Parathyroid adenoma (tissue), 2 donors: ENCODE measurements at regions not wholly inside any gene's neighbourhood (a gene's known extent, or its start where the extent isn't known, plus 50 kb on each side); places are given as distances from the start of the nearest gene placed in this dataset.

Experiments used
- H2AFZ ChIP-seq: fragments of 300-600 bp; sonication (generic); one replicate; pipeline ENCODE4 v1.7.0; 2017; ENCODE audit warnings: antibody characterized with exemption, mild to moderate bottlenecking
- H3K27ac ChIP-seq: fragments of 300-600 bp; sonication (generic); one replicate; pipeline ENCODE4 v1.7.0; 2017
- H3K27me3 ChIP-seq: fragments of 300-600 bp; sonication (generic); one replicate; pipeline ENCODE4 v1.7.0; 2017; ENCODE audit warnings: low read length; ENCODE audit not compliant: control insufficient read depth, insufficient read depth
- H3K36me3 ChIP-seq: fragments of 300-600 bp; sonication (generic); one replicate; pipeline ENCODE4 v1.7.0; 2017; ENCODE audit warnings: low read length; ENCODE audit not compliant: control insufficient read depth, insufficient read depth
- H3K4me1 ChIP-seq: fragments of 300-600 bp; sonication (generic); one replicate; pipeline ENCODE4 v1.7.0; 2017; ENCODE audit warnings: control low read depth
- H3K4me2 ChIP-seq: fragments of 300-600 bp; sonication (generic); one replicate; pipeline ENCODE4 v1.7.0; 2017; ENCODE audit warnings: low read length
- H3K4me3 ChIP-seq: fragments of 300-600 bp; sonication (generic); one replicate; pipeline ENCODE4 v1.7.0; 2017; ENCODE audit warnings: low read depth, low read length
- H3K79me2 ChIP-seq: fragments of 300-600 bp; sonication (generic); one replicate; pipeline ENCODE4 v1.7.0; 2017; ENCODE audit warnings: control low read depth
- H3K9ac ChIP-seq: fragments of 300-600 bp; sonication (generic); one replicate; pipeline ENCODE4 v1.7.0; 2017; ENCODE audit warnings: mild to moderate bottlenecking
- H3K9me3 ChIP-seq: fragments of 300-600 bp; sonication (generic); one replicate; pipeline ENCODE4 v1.7.0; 2017; ENCODE audit warnings: low read length; ENCODE audit not compliant: control insufficient read depth
- TF ChIP-seq, protein P1 (sequence below): fragments of 300-600 bp; sonication (generic); IDR thresholded peaks from one replicate; pipeline ENCODE4 v1.7.0; 2017; ENCODE audit warnings: antibody characterized with exemption, mild to moderate bottlenecking
- donor health status: primary hyperparathyroidism.

DNA sequence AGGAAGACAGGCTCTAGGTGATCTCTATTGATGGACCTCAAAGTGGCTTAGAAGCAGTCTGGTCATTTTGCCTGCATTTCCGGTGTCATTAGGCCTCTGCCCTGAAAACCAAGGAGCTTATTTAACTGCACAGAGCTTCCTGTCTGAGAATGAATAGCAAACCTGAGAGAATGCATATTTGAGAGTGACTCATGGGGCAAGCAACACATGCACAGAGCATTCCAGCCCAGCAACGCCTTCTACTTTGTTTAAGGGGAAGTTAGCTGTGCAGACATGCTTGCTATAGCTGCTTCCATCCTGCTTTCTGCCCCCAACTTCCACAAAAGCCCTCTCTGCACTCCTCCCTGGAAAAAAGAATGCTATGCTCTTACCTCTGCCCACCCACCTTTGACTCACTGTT lies 232.8 kb downstream of the GRB14 start:
- peak overlapping the region; percentile 31 for H2AFZ ChIP-seq

DNA sequence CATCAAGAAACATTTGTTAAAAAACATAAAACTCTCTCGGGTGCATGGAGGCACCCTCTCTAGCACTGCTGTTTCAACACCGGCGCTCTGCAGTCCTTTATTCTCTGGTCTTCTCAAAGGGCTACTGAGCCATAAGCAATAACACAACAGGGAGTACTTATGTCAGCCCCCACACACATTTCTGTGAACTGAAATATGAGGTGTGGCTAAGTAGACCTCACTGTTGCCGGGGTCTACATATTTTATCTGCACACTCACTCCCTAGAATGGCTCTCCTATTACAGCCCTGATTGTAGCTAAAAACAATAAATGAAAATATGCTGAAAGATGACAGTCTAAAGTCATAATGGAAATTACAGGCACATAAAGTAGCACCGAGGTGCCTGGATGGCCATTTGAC lies 235.1 kb downstream of the GRB14 start:
- no peaks in the 10 kb centered on the region for H3K4me1 ChIP-seq

More for the DNA sequence above, 232.8 kb downstream of the GRB14 start:
- TF ChIP-seq, protein P1, sequence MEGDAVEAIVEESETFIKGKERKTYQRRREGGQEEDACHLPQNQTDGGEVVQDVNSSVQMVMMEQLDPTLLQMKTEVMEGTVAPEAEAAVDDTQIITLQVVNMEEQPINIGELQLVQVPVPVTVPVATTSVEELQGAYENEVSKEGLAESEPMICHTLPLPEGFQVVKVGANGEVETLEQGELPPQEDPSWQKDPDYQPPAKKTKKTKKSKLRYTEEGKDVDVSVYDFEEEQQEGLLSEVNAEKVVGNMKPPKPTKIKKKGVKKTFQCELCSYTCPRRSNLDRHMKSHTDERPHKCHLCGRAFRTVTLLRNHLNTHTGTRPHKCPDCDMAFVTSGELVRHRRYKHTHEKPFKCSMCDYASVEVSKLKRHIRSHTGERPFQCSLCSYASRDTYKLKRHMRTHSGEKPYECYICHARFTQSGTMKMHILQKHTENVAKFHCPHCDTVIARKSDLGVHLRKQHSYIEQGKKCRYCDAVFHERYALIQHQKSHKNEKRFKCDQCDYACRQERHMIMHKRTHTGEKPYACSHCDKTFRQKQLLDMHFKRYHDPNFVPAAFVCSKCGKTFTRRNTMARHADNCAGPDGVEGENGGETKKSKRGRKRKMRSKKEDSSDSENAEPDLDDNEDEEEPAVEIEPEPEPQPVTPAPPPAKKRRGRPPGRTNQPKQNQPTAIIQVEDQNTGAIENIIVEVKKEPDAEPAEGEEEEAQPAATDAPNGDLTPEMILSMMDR: no peak
- Histone ChIP-seq H3K9me3 (no peaks in the 10 kb centered on the region), H3K4me2 (no peak overlapping the region), H3K36me3 (no peaks in the 10 kb centered on the region), H3K4me3 (no peak overlapping the region), H3K27me3 (no peaks in the 10 kb centered on the region), H3K27ac (no peak overlapping the region), H3K9ac (no peak overlapping the region), H3K4me1 (no peaks in the 10 kb centered on the region), H3K79me2 (no peaks in the 10 kb centered on the region)

GRCh38 chr2:164384434-164384833 lies 236.8 kb downstream of the GRB14 start:
- Histone ChIP-seq H3K9me3 (no peaks in the 10 kb centered on the region), H3K9ac (no peak overlapping the region), H2AFZ (no peak overlapping the region), H3K36me3 (no peaks in the 10 kb centered on the region), H3K4me1 (no peaks in the 10 kb centered on the region), H3K4me3 (no peak overlapping the region), H3K27me3 (no peaks in the 10 kb centered on the region), H3K27ac (no peak overlapping the region), H3K79me2 (no peaks in the 10 kb centered on the region), H3K4me2 (no peak overlapping the region)
- TF ChIP-seq, protein P1: no peak

More for the DNA sequence above, 235.1 kb downstream of the GRB14 start:
- Histone ChIP-seq H3K9me3 (no peaks in the 10 kb centered on the region), H3K4me2 (no peak overlapping the region), H3K9ac (no peak overlapping the region), H3K27me3 (no peaks in the 10 kb centered on the region), H3K27ac (no peak overlapping the region), H3K36me3 (no peaks in the 10 kb centered on the region), H3K4me3 (no peak overlapping the region), H2AFZ (no peak overlapping the region), H3K79me2 (no peaks in the 10 kb centered on the region)
- TF ChIP-seq, protein P1: no peak

DNA sequence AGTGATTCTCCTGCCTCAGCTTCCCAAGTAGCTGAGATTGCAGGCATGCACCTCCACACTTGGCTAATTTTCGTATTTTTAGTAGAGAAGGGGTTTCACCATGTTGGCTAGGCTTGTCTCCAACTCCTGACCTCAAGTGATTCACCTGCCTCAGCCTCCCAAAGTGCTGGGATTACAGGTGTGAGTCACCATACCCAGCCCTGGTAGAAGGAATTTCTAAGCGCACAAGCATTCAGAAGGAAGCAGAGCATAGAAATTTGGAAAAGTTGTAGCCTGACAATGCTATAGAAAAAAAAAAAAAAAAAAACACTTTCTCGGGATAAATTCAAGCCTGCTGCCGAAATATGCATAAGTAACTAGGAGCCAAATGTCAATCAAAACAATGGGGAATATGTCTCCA lies 249.4 kb downstream of the GRB14 start:
- Histone ChIP-seq H3K9me3 (no peaks in the 10 kb centered on the region), H3K36me3 (no peaks in the 10 kb centered on the region), H2AFZ (no peak overlapping the region), H3K9ac (no peak overlapping the region), H3K27ac (no peak overlapping the region), H3K79me2 (no peaks in the 10 kb centered on the region), H3K4me1 (no peaks in the 10 kb centered on the region), H3K4me3 (no peak overlapping the region), H3K27me3 (no peaks in the 10 kb centered on the region), H3K4me2 (no peak overlapping the region)
- TF ChIP-seq, protein P1: no peak

GRCh38 chr2:164369366-164369765 lies 251.9 kb downstream of the GRB14 start:
- Histone ChIP-seq H3K27ac (no peak overlapping the region), H3K9ac (no peak overlapping the region), H3K27me3 (no peaks in the 10 kb centered on the region), H2AFZ (no peak overlapping the region), H3K4me2 (no peak overlapping the region), H3K4me1 (no peaks in the 10 kb centered on the region), H3K4me3 (no peak overlapping the region), H3K79me2 (no peaks in the 10 kb centered on the region), H3K9me3 (no peaks in the 10 kb centered on the region), H3K36me3 (no peaks in the 10 kb centered on the region)
- TF ChIP-seq, protein P1: no peak
